HL-60 (cell line): ENCODE measurements at regions not wholly inside any gene's neighbourhood (a gene's known extent, or its start where the extent isn't known, plus 50 kb on each side); places are given as distances from the start of the nearest gene placed in this dataset.
"Not testable (repeated sequence)": the region's sequence is repeated elsewhere in the genome, so short reads cannot be mapped to it uniquely, and the experiment has no call there.

ENCODE experiments used
- DNase-seq, 2 experiments: peaks; one replicate each; pipeline ENCODE4 v3.0.0-alpha.2; 2010 to 2020; ENCODE audit warnings: low read depth in 1 of 2, low spot score in 1 of 2
- H3K27ac ChIP-seq: fragments of 250-450 bp; sonication (Bioruptor Pico); replicated peaks from 2 replicates; pipeline ENCODE4 v1.5.1; 2020; ENCODE audit warnings: mild to moderate bottlenecking, moderate library complexity
- H3K27me3 ChIP-seq: fragments of 250-450 bp; sonication (Bioruptor Pico); 2 replicates; pipeline ENCODE4 v1.5.1; 2021; ENCODE audit warnings: mild to moderate bottlenecking, moderate library complexity; ENCODE audit not compliant: insufficient read depth, poor library complexity, severe bottlenecking
- H3K4me3 ChIP-seq: replicated peaks from 2 replicates; pipeline ENCODE4 v1.5.1; 2011; ENCODE audit warnings: mild to moderate bottlenecking, control low read depth, low read length; ENCODE audit not compliant: insufficient read depth
- GABPA ChIP-seq: IDR thresholded peaks from 2 replicates; pipeline ENCODE4 v1.6.1; 2012; ENCODE audit warnings: low read depth
- POLR2AphosphoS5 ChIP-seq: IDR thresholded peaks from 2 replicates; pipeline ENCODE4 v1.6.1; 2012; ENCODE audit warnings: low read depth
- SPI1 ChIP-seq: IDR thresholded peaks from 2 replicates; pipeline ENCODE4 v1.6.1; 2012; ENCODE audit warnings: low read depth, mild to moderate bottlenecking, borderline replicate concordance
- TF ChIP-seq, protein P1 (sequence below): IDR thresholded peaks from one replicate; pipeline ENCODE4 v1.5.1; 2011; ENCODE audit warnings: low read length, control low read depth, inconsistent platforms; ENCODE audit not compliant: insufficient read depth
- TF ChIP-seq, protein P2 (sequence below): IDR thresholded peaks from 2 replicates; pipeline ENCODE4 v1.6.1; 2012; ENCODE audit warnings: low read depth; ENCODE audit not compliant: insufficient replicate concordance

DNA sequence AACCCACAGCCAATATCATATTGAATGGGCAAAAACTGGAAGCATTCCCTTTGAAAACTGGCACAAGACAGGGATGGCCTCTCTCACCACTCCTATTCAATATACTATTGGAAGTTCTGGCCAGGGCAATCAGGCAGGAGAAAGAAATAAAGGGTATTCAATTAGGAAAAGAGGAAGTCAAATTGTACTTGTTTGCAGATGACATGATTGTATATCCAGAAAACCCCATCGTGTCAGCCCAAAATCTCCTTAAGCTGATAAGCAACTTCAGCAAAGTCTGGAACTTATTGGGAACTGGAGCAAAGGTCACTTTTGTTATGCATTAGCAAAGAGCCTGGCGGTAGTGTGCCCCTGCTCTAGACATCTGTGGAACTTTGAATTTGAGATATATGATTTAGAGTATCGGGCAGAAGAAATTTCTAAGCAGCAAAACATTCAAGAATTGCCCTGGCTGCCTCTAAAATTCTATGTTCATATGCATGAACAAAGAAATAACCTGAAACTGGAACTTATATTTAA lies 53.4 kb upstream of the PSMA1 start:
- H3K27me3 ChIP-seq, DNase-seq, H3K4me3 ChIP-seq, H3K27ac ChIP-seq: not testable (repeated sequence)
- TF ChIP-seq SPI1, result peak; percentile 59; the same call in 1 of the 2 replicates

DNA sequence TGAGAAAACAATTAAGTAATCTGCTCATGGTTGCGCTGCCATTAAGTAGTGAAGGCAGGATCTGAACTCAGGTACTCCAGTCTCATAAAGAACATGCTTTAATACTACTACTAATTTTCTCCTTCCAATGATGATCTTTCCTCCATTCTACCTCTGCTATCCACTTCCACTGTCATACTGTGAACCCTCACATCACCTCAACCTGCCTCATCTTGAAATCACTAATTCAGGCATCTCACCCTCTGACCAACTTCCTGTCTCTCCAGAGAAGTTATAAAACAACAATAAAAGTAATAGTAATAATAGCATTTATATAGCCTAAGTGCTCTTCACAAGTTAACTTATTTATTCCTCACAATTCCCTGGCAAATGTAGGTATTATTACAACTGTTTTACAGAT lies 57.1 kb upstream of the PSMA1 start:
- TF ChIP-seq GABPA (no peak), SPI1 (no peak), POLR2AphosphoS5 (no peak)
- TF ChIP-seq, protein P1, sequence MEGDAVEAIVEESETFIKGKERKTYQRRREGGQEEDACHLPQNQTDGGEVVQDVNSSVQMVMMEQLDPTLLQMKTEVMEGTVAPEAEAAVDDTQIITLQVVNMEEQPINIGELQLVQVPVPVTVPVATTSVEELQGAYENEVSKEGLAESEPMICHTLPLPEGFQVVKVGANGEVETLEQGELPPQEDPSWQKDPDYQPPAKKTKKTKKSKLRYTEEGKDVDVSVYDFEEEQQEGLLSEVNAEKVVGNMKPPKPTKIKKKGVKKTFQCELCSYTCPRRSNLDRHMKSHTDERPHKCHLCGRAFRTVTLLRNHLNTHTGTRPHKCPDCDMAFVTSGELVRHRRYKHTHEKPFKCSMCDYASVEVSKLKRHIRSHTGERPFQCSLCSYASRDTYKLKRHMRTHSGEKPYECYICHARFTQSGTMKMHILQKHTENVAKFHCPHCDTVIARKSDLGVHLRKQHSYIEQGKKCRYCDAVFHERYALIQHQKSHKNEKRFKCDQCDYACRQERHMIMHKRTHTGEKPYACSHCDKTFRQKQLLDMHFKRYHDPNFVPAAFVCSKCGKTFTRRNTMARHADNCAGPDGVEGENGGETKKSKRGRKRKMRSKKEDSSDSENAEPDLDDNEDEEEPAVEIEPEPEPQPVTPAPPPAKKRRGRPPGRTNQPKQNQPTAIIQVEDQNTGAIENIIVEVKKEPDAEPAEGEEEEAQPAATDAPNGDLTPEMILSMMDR, result no peak
- TF ChIP-seq, protein P2, sequence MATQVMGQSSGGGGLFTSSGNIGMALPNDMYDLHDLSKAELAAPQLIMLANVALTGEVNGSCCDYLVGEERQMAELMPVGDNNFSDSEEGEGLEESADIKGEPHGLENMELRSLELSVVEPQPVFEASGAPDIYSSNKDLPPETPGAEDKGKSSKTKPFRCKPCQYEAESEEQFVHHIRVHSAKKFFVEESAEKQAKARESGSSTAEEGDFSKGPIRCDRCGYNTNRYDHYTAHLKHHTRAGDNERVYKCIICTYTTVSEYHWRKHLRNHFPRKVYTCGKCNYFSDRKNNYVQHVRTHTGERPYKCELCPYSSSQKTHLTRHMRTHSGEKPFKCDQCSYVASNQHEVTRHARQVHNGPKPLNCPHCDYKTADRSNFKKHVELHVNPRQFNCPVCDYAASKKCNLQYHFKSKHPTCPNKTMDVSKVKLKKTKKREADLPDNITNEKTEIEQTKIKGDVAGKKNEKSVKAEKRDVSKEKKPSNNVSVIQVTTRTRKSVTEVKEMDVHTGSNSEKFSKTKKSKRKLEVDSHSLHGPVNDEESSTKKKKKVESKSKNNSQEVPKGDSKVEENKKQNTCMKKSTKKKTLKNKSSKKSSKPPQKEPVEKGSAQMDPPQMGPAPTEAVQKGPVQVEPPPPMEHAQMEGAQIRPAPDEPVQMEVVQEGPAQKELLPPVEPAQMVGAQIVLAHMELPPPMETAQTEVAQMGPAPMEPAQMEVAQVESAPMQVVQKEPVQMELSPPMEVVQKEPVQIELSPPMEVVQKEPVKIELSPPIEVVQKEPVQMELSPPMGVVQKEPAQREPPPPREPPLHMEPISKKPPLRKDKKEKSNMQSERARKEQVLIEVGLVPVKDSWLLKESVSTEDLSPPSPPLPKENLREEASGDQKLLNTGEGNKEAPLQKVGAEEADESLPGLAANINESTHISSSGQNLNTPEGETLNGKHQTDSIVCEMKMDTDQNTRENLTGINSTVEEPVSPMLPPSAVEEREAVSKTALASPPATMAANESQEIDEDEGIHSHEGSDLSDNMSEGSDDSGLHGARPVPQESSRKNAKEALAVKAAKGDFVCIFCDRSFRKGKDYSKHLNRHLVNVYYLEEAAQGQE, result no peak
- no peak overlapping the region for H3K4me3 ChIP-seq
- H3K27ac ChIP-seq, result peak overlapping the region; percentile 44
- DNase-seq, result no peak
- H3K27me3 ChIP-seq, result no peaks in the 10 kb centered on the region

DNA sequence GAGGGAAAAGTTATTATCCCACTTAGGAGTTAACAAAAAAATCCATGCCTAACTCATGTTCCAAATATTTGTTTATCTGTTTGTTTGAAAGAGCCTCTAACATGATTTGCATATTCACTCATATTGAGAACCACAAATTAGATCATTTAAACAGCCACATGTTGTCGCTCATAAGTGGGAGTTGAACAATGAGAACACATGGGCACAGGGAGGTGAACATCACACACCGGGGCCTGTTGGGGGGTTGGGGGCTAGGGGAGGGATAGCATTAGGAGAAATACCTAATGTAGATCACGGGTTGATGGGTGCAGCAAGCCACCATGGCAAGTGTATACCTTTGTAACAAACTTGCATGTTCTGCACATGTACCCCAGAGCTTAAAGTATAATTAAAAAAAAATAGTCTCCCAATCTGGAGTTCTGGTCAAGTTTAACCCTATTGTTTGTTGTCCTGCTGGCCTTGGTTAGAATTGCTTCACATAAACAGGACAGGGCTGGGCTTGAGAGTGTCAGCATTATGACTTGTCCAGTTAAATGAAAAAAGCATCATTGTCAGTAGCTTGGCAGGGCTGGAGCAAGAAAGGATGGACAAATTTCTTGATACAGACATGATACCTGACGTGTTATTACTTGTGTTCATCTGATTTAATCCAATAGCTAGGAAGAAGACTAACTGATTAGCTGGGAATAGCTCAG lies 57.8 kb upstream of the PSMA1 start:
- Histone ChIP-seq H3K4me3 (no peak overlapping the region), H3K27me3 (no peaks in the 10 kb centered on the region), H3K27ac (peak overlapping the region; percentile 60)
- DNase-seq, result peak in 1 of 2 experiments; percentile 10
- TF ChIP-seq SPI1 (no peak), GABPA (no peak), POLR2AphosphoS5 (no peak)
- TF ChIP-seq, protein P2, result no peak
- TF ChIP-seq, protein P1, result no peak

DNA sequence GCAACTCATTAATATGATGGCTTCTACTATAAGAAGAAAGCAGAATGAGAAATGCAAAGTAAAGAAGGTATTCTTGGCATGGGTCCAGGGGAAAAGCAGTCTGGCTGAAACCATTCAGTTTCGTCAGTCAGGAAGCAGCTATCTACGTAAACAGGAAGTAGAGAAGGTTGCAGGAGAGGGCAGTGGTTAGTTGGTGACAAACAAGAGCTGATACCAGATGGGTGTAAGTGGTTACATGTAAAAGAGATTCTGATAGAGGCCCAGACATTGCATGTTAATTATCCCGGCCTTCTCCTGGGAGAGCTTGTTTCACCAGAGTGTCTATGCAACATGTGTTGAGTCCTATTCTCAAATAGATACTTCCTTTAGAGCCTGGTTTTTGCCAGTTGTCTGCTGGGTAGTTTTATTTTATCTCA lies 58.4 kb upstream of the PSMA1 start:
- TF ChIP-seq SPI1 (no peak; the same call in 1 of the 2 replicates), POLR2AphosphoS5 (peak; percentile 88), GABPA (peak; percentile 35; the same call in 1 of the 2 replicates)
- Histone ChIP-seq H3K27ac (peak overlapping the region; percentile 60), H3K4me3 (no peak overlapping the region), H3K27me3 (no peaks in the 10 kb centered on the region)
- peak; percentile 88 to 94 for DNase-seq

DNA sequence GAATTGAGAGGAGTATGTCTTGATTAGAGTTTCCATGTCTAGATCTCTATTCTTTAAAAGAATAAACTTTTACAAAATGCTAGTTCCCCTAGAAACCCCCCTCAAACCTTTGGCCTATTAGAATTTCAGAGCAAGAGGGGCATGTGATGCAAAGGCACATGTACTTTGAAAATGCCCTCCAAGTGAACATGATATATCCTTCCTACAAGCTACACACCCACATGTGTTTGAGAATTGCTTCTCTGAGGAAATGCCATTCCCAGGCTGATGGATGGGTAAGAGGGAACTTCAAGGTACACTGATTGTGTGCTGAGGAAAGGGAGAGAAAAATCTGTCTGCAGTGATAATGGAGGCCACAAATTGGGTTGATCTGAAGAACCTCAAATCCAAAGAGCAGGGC lies 59.5 kb upstream of the PSMA1 start:
- Histone ChIP-seq H3K27me3 (no peaks in the 10 kb centered on the region), H3K27ac (peak overlapping the region; percentile 60; the same call in 1 of the 2 replicates), H3K4me3 (no peak overlapping the region)
- no peak for DNase-seq
- TF ChIP-seq, protein P1, result no peak
- TF ChIP-seq GABPA (no peak), POLR2AphosphoS5 (no peak), SPI1 (no peak)
- TF ChIP-seq, protein P2, result no peak
